ENCODE measurements at regions not wholly inside any gene's neighbourhood (a gene's known extent, or its start where the extent isn't known, plus 50 kb on each side); places are given as distances from the start of the nearest gene placed in this dataset.

- TF ChIP-seq CTCF (IDR thresholded peaks at IDR 0.05; ENCODE audit: low read depth, low read length): no peak
Measured at GRCh38 chr7:42761486-42761885, 150.4 kb downstream of the C7orf25 start.

GRCh38 chr7:42758124-42758523 is 153.7 kb downstream of the C7orf25 start:
- TF ChIP-seq CTCF (IDR thresholded peaks at IDR 0.05; ENCODE audit: low read depth, low read length): no peak
- no peak overlapping the region for H3K4me3 ChIP-seq (ENCODE audit: low read depth, low read length)

More at GRCh38 chr7:42761486-42761885, 150.4 kb downstream of the C7orf25 start:
- no peak overlapping the region for H3K4me3 ChIP-seq (ENCODE audit: low read depth, low read length)

GRCh38 chr7:42756841-42757240 is 155.0 kb downstream of the C7orf25 start:
- no peak for TF ChIP-seq CTCF (IDR thresholded peaks at IDR 0.05; ENCODE audit: low read depth, low read length)
- H3K4me3 ChIP-seq (ENCODE audit: low read depth, low read length): no peak overlapping the region

GRCh38 chr7:42753811-42754363 is 158.0 kb downstream of the C7orf25 start:
- TF ChIP-seq CTCF (IDR thresholded peaks at IDR 0.05; ENCODE audit: low read depth, low read length): no peak
- H3K4me3 ChIP-seq (ENCODE audit: low read depth, low read length): no peak overlapping the region

GRCh38 chr7:42753367-42753766 is 158.5 kb downstream of the C7orf25 start:
- no peak for TF ChIP-seq CTCF (IDR thresholded peaks at IDR 0.05; ENCODE audit: low read depth, low read length)

GRCh38 chr7:42750172-42750571 is 161.7 kb downstream of the C7orf25 start:
- no peak for TF ChIP-seq CTCF (IDR thresholded peaks at IDR 0.05; ENCODE audit: low read depth, low read length)
- H3K4me3 ChIP-seq (ENCODE audit: low read depth, low read length): no peak overlapping the region

More at GRCh38 chr7:42753367-42753766, 158.5 kb downstream of the C7orf25 start:
- H3K4me3 ChIP-seq (ENCODE audit: low read depth, low read length): no peak overlapping the region

GRCh38 chr7:42747044-42747443 is 164.8 kb downstream of the C7orf25 start:
- no peak for TF ChIP-seq CTCF (IDR thresholded peaks at IDR 0.05; ENCODE audit: low read depth, low read length)
- no peak overlapping the region for H3K4me3 ChIP-seq (ENCODE audit: low read depth, low read length)

All from WI38 (cell line).